ENCODE measurements at regions not wholly inside any gene's neighbourhood (a gene's known extent, or its start where the extent isn't known, plus 50 kb on each side); places are given as distances from the start of the nearest gene placed in this dataset.

DNA sequence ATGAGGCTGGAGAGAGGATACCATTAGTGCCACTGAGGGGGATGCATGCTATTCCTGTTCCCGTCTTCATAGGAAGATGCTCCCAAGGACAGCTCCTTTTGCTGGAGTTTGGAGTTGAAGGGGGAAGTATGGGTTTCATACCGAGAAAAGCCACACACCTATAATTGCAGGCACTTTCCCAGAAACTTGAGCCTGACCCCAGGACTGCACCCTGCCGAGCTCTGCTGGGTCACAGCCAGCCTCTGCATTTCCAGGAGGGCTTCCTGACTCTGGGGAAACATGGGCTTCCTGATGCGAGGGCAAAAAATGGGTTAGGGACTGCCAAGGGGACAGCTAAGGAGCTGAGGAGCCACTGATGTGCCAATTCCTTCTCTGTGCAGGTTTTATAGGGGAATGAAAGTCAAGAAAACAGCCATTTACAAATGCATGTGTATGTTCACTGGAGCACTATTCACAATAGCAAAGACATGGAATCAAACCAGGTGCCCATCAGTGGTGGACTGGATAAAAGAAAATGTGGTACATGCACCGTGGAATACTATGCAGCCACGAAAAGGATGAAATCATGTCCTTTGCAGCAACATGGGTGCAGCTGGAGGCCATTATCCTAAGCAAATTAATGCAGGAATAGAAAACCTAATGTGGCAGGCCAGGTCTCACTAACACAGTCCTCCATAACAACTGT is 104.5 kb downstream of the ACAA2 start:
- TF ChIP-seq CTCF (IDR thresholded peaks at IDR 0.05; ENCODE audit: insufficient read depth, missing control alignments), result no peak
- no peak for FAIRE-seq

DNA sequence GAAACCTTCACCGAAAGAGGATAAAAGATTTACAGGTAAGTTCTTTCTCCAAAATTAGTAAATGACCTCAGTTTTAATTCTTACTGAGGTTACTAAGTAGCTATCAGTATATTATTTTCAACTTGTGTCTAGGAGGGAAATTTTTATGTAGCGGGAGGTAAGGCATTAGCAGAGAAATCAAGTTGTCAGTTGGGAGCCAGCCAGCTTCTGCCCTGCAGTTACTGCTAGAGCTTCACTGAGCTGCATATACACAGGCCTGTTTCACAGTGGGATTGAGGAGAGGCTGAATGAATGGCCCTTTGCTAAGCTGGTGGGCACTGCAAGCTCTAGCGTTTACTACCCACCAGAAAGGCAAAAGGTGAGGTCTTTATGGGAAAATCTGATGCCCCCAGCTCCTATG is 105.7 kb downstream of the ACAA2 start:
- TF ChIP-seq CTCF (IDR thresholded peaks at IDR 0.05; ENCODE audit: insufficient read depth, missing control alignments), result no peak
- DNase-seq (ENCODE audit: insufficient read length, low spot score), result no peak
- no peak for FAIRE-seq

More for the DNA sequence above, 104.5 kb downstream of the ACAA2 start:
- no peak for DNase-seq (ENCODE audit: insufficient read length, low spot score)

GRCh38 chr18:49704334-49704733 is 109.0 kb downstream of the ACAA2 start:
- TF ChIP-seq CTCF (IDR thresholded peaks at IDR 0.05; ENCODE audit: insufficient read depth, missing control alignments), result no peak
- DNase-seq (ENCODE audit: insufficient read length, low spot score) (no peak), FAIRE-seq (no peak)

- TF ChIP-seq CTCF (IDR thresholded peaks at IDR 0.05; ENCODE audit: insufficient read depth, missing control alignments), result no peak
- FAIRE-seq, result no peak
- no peak for DNase-seq (ENCODE audit: insufficient read length, low spot score)
Observed at GRCh38 chr18:49701190-49701589, 112.1 kb downstream of the ACAA2 start.

DNA sequence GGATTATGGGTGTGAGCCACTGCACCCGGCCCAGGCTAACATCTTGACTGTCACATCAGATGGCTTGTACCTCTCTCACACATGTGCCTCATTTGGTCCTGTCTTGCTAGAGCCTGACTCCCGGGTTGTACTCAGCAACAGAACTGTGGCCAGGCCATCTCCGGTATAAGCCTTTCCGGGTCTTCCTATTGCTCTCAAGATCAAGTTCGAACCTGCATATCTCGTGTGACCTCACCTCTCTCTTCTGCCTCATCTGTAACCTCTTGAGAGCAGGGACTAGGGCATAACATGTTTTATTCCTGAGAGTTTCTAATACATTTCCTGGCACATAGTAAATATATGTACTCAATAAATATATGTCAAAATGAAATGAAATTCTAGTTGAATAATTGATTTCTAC is 114.0 kb downstream of the ACAA2 start:
- TF ChIP-seq CTCF (IDR thresholded peaks at IDR 0.05; ENCODE audit: insufficient read depth, missing control alignments), result no peak
- DNase-seq (ENCODE audit: insufficient read length, low spot score) (no peak), FAIRE-seq (no peak)

- no peak for FAIRE-seq
- no peak for TF ChIP-seq CTCF (IDR thresholded peaks at IDR 0.05; ENCODE audit: insufficient read depth, missing control alignments)
Observed at GRCh38 chr18:49698525-49699025, 114.8 kb downstream of the ACAA2 start.

GRCh38 chr18:49697757-49698524 is 115.4 kb downstream of the ACAA2 start:
- FAIRE-seq (no peak), DNase-seq (ENCODE audit: insufficient read length, low spot score) (no peak)
- no peak for TF ChIP-seq CTCF (IDR thresholded peaks at IDR 0.05; ENCODE audit: insufficient read depth, missing control alignments)

More at GRCh38 chr18:49698525-49699025, 114.8 kb downstream of the ACAA2 start:
- no peak for DNase-seq (ENCODE audit: insufficient read length, low spot score)
